Uterus (tissue), 2 donors: ENCODE measurements at regions not wholly inside any gene's neighbourhood (a gene's known extent, or its start where the extent isn't known, plus 50 kb on each side); places are given as distances from the start of the nearest gene placed in this dataset.

ENCODE experiments used
- CTCF ChIP-seq, 4 experiments: fragments of 200-600 bp in 2 of 4; fragments of 450-650 bp in 2 of 4; sonication (generic) in 2 of 4; IDR thresholded peaks; one replicate each; pipeline ENCODE4 v1.5.1; 2016 to 2019; ENCODE audit warnings: antibody characterized with exemption in 4 of 4, mild to moderate bottlenecking in 2 of 4, moderate library complexity in 1 of 4
- POLR2A ChIP-seq, 2 donors: fragments of 450-650 bp; IDR thresholded peaks; one replicate each; pipeline ENCODE4 v1.6.1; 2016; ENCODE audit warnings: antibody characterized with exemption in 2 of 2, mild to moderate bottlenecking in 1 of 2, moderate library complexity in 1 of 2

GRCh38 chr6:28607990-28608389 lies 82.3 kb downstream of the GPX5 start:
- TF ChIP-seq CTCF (IDR thresholded peaks at IDR 0.05) (no peak), POLR2A (IDR thresholded peaks at IDR 0.05) (no peak)
